ENCODE measurements at regions not wholly inside any gene's neighbourhood (a gene's known extent, or its start where the extent isn't known, plus 50 kb on each side); places are given as distances from the start of the nearest gene placed in this dataset.

- DNase-seq, result no peak
Observed at GRCh38 chr22:27406389-27406861, 395.1 kb downstream of the MN1 start.

GRCh38 chr22:27407369-27407985 is 394.1 kb downstream of the MN1 start:
- DNase-seq, result no peak

GRCh38 chr22:27408068-27408467 is 393.5 kb downstream of the MN1 start:
- no peak for DNase-seq

GRCh38 chr22:27409299-27409698 is 392.3 kb downstream of the MN1 start:
- DNase-seq, result no peak

- no peak for DNase-seq
Observed at GRCh38 chr22:27412866-27413445, 388.6 kb downstream of the MN1 start.

- no peak for DNase-seq
Observed at GRCh38 chr22:27413702-27414101, 387.9 kb downstream of the MN1 start.

- DNase-seq, result no peak
Observed at GRCh38 chr22:27416511-27417420, 384.8 kb downstream of the MN1 start.

- DNase-seq, result no peak
Observed at GRCh38 chr22:27417421-27417814, 384.1 kb downstream of the MN1 start.

DNA sequence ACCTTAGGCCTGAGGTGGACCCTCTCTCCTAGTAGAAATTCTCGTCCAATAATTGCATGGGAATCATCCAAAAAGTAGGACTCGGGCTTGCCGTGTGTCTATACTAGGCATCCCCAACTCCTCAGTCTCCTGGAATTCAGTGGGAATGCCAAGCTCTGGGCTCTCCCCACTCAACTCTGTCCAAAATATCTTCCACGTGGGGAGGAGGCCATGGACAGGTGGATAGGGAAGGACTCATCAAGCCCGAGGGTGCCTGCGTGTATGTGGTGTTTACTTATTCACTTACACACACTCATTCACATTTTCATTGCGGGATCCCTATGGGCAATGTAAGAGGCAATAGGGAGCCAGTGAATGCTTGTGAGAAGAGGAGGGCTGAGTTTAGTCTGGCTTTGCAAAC is 383.3 kb downstream of the MN1 start:
- no peak for DNase-seq

DNA sequence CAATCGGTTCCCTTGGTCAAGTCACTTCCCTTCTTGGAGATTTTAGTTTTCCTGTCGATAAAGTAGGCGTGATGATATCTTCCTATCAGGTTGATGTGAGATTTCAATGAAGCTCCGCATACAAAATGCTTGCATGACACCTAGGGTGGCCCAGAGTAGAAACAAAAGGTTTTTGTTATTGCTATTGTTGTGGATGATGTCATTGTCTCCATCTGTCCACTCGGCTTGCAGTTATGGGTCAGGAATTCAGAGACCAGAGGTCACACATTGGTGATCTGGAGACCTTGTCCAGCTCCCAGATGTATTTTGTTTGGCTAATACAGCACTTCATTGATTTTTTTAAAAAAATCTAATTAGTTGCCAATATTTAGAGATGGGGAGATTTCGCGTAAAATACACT is 382.1 kb downstream of the MN1 start:
- no peak for DNase-seq

DNA sequence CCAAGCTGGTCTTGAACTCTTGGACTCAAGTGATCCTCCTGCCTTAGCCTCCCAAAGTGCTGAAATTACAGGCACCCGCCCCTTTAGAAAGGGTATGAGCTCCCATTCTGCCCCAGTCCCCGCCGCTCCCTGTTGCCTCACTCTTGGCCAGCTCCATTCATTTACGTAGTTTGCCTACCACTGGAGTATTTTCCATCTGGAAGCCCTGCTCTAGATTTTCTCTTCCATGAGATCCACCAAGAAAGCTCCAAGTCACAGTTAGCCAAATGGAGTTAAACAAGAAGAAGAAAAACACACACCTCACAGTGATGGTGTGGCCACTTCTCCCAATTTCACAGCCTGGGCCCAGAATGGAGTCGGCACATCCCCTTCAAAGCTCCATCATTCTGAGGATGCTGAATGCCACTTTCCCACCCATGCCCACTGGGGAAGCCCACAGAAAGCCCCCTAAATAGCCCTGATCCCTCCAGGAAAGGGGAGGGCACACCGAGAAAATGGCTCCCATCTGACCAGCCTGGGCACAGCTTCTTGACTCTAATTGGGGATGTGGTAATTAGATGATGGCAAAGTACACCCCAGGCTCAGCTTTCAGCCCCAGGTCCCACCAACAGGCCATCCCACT is 381.2 kb downstream of the MN1 start:
- no peak for DNase-seq

GRCh38 chr22:27420817-27421361 is 380.7 kb downstream of the MN1 start:
- no peak for DNase-seq

DNA sequence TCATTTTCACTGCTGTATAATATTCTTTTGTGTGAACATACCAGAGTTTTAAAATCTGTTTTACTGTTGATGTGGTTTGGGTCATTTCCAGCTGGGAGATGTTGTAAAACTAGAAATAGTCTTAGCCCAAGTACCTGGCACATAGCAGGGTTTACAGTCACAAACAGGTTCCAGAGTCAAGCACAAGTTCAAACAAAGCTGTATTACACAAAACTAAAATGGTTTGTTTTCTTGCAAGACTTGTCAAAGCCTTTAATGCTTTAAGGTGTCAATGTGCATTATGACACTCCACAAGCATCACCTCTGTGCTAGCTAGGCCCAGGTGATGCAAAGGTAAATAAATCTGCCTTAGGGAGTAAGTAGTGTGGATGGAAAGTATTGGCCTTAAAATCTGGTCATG is 379.1 kb downstream of the MN1 start:
- DNase-seq, result no peak

DNA sequence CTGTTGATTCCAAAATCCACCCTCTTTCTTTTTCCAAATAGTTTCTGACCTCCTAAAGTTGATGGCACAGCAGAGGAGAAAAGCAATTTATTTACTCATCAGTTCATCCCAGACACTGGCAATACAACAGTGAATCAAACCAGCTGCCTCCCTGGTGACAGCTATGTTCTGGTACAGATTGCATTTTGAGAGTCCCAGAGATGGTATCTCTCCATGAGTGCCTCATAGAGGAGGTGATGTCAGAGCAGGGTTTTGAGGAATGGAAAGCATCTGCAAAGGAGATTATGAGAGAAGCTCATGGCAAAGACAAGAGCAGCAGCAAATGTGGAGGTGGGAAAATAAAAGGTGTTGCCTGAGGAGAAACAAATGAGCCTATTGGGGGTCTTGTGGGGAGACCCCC is 377.2 kb downstream of the MN1 start:
- DNase-seq, result no peak

- no peak for DNase-seq
Observed at GRCh38 chr22:27429476-27429875, 372.1 kb downstream of the MN1 start.

DNA sequence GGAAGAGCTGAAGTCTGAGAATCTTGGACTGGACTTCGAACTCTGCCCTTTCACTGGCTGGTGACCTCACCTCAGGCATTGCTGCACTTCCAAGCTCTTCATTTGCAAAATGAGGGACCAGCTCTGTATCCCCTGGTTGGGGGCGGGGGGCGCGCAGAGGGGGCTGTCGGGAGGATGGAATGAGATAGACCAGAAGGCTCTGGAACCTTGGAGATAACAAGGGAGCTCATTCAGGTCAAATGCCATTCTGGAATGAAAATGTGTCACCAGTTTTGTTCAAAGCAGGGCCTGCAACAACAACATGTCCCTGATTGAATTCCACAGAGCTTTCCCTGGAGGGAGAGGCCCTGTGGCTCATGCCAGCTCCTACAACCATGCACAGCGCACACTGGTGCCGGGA is 370.5 kb downstream of the MN1 start:
- no peak for DNase-seq

DNA sequence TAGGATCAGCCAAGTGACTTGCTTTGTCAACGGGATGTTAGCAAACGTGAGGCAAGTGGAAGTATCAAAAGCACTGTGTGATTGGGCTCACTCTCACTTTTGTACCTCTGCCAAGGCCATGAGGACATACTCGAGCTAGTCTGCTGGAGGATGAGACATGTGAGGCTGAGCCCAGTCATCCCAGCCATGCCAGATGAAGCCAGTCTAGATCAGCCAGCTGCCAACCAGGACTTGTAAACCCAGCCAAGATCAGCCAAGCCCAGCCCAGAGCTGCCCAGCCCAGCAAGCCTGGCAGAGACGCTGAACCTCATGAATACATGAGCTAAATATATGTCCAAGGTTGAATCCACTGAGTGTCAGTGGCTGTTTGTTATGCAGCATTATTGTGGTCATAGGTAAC is 369.7 kb downstream of the MN1 start:
- no peak for DNase-seq

DNA sequence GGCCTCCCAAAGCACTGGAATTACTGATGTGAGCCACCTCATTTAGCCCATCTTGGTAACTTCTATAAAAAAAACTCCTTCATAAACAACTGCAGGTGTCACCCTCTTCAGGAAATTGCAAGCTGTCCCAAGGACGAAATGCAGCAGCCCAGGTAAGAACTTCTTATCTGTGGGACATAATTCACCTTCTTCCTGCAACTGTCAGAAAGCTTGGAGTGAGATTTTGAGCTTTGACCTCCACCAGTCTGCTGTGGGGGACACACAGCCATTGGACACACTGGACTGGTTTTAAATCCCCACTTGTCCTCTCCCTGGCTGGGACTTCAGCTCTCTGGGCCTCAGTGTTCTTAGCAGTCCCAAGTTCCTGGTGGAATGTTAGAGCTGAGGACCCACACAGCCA is 368.5 kb downstream of the MN1 start:
- no peak for DNase-seq

- no peak for DNase-seq
Observed at GRCh38 chr22:27433585-27434190, 367.9 kb downstream of the MN1 start.

GRCh38 chr22:27434898-27435297 is 366.7 kb downstream of the MN1 start:
- DNase-seq, result no peak

DNA sequence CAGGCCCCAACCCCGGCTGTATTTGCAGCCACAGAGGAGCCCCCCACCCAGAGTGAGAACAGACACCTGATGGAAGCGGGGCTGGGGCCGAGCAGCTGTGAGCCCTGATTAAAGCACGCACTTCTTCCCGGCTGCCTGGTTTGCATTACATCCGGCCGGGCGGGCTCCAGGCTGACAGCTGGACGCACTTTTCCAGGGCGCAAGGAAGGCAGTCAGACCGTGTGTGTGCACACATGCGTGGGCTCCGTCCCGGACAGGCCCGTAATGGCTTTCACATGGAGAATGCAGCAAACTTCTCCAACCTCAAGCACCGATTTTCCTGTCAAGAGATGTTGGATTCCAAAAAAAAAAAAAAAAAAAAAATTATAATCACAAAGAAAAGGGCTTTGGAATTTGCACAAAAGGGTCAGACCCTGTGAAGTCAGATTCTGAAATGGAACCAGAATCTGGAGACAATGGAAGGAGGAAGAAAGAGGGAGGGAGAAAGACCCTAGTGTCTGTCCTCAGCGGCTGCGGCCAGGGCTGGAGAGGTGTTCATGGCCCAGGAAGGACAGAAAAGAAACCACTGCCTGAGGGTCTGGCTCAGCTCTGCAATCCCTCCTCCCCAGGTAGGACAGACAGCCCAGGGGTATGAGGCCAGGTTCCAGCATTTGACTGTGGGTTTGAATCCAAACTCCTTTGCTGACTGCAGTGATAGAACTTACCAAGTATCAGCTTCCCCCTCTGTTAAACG is 365.5 kb downstream of the MN1 start:
- DNase-seq, result no peak

GRCh38 chr22:27436591-27436990 is 365.0 kb downstream of the MN1 start:
- no peak for DNase-seq

Data from activated CD4-positive, alpha-beta T cell treated with anti-CD3 and anti-CD28 coated beads for 48 hours (primary cell).